ENCODE measurements at regions not wholly inside any gene's neighbourhood (a gene's known extent, or its start where the extent isn't known, plus 50 kb on each side); places are given as distances from the start of the nearest gene placed in this dataset.

DNA sequence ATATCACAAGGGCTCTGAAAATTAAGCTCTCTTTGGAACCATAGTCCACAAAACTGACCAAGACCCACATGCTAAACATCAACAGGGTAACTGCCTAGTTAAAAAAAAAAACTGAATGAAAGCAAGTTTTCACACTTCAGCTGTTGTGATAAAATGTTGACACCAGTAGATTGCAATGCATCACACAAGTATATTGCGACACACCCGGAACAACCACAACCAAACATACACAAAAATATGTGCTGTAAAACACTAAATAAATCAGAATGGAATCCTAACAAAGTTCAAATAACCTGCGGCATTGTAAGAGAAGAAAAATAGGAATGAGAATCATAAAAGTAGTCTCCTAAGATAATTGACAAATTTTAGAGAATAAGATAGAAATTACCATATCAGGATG lies 710.3 kb downstream of the AACS start:
- no peak for TF ChIP-seq CTCF (IDR thresholded peaks at IDR 0.05)
- Histone ChIP-seq H3K27ac (no peak overlapping the region), H3K4me3 (no peak overlapping the region)
- no peak for DNase-seq (ENCODE audit: low spot score)

DNA sequence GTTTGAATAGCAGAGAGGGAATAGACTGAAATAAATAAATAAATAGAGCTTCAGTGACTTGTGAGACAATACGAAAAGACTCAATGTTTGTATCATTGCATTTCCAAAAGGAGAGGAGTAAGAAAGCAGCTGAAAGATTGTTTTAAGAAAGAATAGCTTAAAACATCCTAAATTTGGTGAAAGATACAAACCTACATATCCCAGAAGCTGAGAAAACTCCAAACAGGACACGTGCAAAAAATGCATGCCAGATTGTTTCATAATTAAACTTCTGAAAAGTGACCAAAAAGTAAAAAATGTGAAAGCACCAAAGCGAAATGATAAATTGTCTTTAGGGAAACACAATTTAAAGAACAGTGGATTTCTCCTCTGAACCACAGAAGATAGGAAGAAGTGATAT lies 711.0 kb downstream of the AACS start:
- no peak for TF ChIP-seq CTCF (IDR thresholded peaks at IDR 0.05)
- Histone ChIP-seq H3K27ac (no peak overlapping the region), H3K4me3 (no peak overlapping the region)
- no peak for DNase-seq (ENCODE audit: low spot score)

GRCh38 chr12:125786143-125786542 lies 720.9 kb downstream of the AACS start:
- H3K4me3 ChIP-seq: no peak overlapping the region
- no peak for DNase-seq (ENCODE audit: low spot score)
- no peak overlapping the region for H3K27ac ChIP-seq
- TF ChIP-seq CTCF (IDR thresholded peaks at IDR 0.05): no peak

GRCh38 chr12:125794401-125794800 lies 729.2 kb downstream of the AACS start:
- no peak for TF ChIP-seq CTCF (IDR thresholded peaks at IDR 0.05)
- DNase-seq (ENCODE audit: low spot score): no peak
- Histone ChIP-seq H3K4me3 (no peak overlapping the region), H3K27ac (no peak overlapping the region)

GRCh38 chr12:125797421-125798175 lies 732.4 kb downstream of the AACS start:
- no peak for DNase-seq (ENCODE audit: low spot score)
- no peak for TF ChIP-seq CTCF (IDR thresholded peaks at IDR 0.05)

GRCh38 chr12:125804660-125805059 lies 739.4 kb downstream of the AACS start:
- Histone ChIP-seq H3K4me3 (no peak overlapping the region), H3K27ac (no peak overlapping the region)
- TF ChIP-seq CTCF (IDR thresholded peaks at IDR 0.05): no peak
- DNase-seq (ENCODE audit: low spot score): no peak

More at GRCh38 chr12:125797421-125798175, 732.4 kb downstream of the AACS start:
- Histone ChIP-seq H3K4me3 (no peak overlapping the region), H3K27ac (no peak overlapping the region)

DNA sequence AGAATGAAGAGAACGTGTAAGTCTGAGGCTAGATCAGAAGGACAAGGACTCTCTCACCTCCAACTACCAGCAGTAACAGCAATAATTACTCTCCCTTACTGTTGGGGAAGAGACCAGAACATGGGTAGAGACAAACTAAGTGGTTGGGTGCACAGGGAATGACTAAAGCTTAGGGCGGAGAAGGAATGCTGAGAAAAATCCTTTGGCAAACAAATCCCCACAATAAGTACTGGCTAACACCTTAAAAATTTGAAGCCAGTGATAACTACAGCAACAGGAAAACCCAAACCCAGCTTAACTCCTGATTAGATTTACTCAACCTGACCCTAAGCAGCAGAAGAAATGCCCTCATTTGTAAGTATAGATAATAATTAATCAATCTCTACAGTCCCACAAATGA lies 759.0 kb downstream of the AACS start:
- H3K27ac ChIP-seq: no peak overlapping the region
- TF ChIP-seq CTCF (IDR thresholded peaks at IDR 0.05): no peak
- no peak for DNase-seq (ENCODE audit: low spot score)
- H3K4me3 ChIP-seq: no peak overlapping the region

All from coronary artery (tissue), 2 donors.